Left ventricle myocardium inferior (tissue), 1 donor: ENCODE measurements at regions not wholly inside any gene's neighbourhood (a gene's known extent, or its start where the extent isn't known, plus 50 kb on each side); places are given as distances from the start of the nearest gene placed in this dataset.
A peak's percentile ranks its signal among the peaks of the same experiment; 100 is the strongest.

Source experiments
- DNase-seq: peaks from one replicate; pipeline ENCODE4 v3.0.0-alpha.2; 2020
- H3K27ac ChIP-seq: fragments of 200-600 bp; replicated peaks from 2 replicates; pipeline ENCODE4 v1.8.0; 2021
- H3K27me3 ChIP-seq: fragments of 200-600 bp; 2 replicates; pipeline ENCODE4 v1.8.0; 2021; ENCODE audit warnings: low read depth
- H3K36me3 ChIP-seq: fragments of 200-600 bp; 2 replicates; pipeline ENCODE4 v1.8.0; 2021
- H3K4me1 ChIP-seq: fragments of 200-600 bp; 2 replicates; pipeline ENCODE4 v1.8.0; 2021
- H3K4me3 ChIP-seq: fragments of 200-600 bp; 2 replicates; pipeline ENCODE4 v1.8.0; 2021; ENCODE audit warnings: mild to moderate bottlenecking, moderate library complexity
- H3K9me3 ChIP-seq: fragments of 200-600 bp; replicated peaks from 2 replicates; pipeline ENCODE4 v1.8.0; 2021
- intact Hi-C: fragments of 100-400 bp; cut with micrococcal nuclease; formaldehyde crosslinking; loops from one replicate; pipeline ENCODE4 v1.11.0; 2022
- TF ChIP-seq, protein P1 (sequence below): fragments of 200-600 bp; IDR thresholded peaks from 2 replicates; pipeline ENCODE4 v1.8.0; 2021; ENCODE audit warnings: antibody characterized with exemption, mild to moderate bottlenecking, borderline replicate concordance
- donor health status: DM: no; HTN: yes; CAD: no; lungs with severe emphysema.

DNA sequence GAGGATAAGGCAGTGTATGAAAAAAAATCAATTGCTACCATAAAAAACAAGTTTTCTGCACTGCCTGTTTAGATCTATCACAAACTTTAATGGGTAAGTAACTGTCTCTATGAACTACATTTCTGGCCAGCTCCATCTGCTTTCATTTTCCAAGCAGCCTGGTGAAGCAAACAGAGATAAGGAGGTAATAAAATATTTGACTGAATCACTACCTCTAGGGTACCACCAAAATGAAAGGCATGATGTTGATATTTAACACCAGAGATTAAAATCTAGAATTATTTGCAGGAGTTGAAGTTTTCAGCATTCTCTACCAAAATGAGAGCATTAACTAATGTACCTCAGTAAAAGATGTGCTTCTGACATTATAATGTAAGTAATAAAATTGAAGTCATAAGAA lies 863.5 kb upstream of the MGAT4C start:
- intact Hi-C loops: no loop called here
- DNase-seq: no peak
- TF ChIP-seq, protein P1, sequence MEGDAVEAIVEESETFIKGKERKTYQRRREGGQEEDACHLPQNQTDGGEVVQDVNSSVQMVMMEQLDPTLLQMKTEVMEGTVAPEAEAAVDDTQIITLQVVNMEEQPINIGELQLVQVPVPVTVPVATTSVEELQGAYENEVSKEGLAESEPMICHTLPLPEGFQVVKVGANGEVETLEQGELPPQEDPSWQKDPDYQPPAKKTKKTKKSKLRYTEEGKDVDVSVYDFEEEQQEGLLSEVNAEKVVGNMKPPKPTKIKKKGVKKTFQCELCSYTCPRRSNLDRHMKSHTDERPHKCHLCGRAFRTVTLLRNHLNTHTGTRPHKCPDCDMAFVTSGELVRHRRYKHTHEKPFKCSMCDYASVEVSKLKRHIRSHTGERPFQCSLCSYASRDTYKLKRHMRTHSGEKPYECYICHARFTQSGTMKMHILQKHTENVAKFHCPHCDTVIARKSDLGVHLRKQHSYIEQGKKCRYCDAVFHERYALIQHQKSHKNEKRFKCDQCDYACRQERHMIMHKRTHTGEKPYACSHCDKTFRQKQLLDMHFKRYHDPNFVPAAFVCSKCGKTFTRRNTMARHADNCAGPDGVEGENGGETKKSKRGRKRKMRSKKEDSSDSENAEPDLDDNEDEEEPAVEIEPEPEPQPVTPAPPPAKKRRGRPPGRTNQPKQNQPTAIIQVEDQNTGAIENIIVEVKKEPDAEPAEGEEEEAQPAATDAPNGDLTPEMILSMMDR: no peak
- H3K9me3 ChIP-seq: peaks cover 18% of the 10 kb centered on the region
- H3K4me1 ChIP-seq: peaks cover 5% of the 10 kb centered on the region
- no peak overlapping the region for H3K4me3 ChIP-seq
- H3K36me3 ChIP-seq: no peaks in the 10 kb centered on the region
- H3K27ac ChIP-seq: no peak overlapping the region
- H3K27me3 ChIP-seq: no peaks in the 10 kb centered on the region

DNA sequence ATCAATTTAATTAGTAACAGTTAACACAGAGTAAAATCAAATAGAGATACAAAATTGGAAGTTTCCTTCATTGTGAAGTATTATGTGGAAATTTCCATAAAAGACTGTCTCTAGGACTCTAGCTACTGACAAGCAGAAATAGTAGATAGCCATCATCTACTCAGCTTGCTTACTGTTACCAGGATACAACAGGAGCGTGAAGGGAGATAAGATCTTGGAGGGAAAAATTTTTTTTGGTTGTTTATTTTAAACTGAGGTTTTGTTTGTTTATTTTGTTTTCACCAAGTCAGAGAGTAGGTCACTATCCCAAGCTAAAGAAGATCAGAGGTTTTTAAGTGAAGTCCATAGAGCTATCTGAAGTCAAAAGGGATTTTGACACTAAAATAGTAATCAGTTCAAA lies 861.3 kb upstream of the MGAT4C start:
- Histone ChIP-seq H3K27me3 (no peaks in the 10 kb centered on the region), H3K9me3 (peaks cover 5% of the 10 kb centered on the region), H3K4me1 (peaks cover 5% of the 10 kb centered on the region), H3K27ac (no peak overlapping the region), H3K4me3 (no peak overlapping the region), H3K36me3 (no peaks in the 10 kb centered on the region)
- DNase-seq: no peak
- TF ChIP-seq, protein P1: no peak
- intact Hi-C loops: no loop called here

DNA sequence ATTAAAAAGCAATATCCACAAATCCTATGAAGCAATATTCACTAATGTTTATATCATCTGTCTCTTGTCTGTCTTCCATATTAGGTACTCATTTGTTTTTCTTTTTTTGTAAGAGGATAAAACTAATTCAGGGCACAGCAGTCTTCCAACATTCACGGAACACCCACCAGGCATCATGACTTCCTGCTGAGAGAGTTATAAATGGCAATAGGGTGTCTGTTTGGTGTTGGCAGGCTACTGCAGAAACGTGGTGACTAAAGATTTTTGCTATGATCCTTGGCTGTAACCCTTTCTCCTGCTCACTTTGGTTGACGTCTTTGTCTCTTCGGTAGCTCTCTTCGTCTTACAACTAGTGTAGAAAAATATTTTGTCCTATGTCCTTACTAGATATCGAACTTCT lies 860.6 kb upstream of the MGAT4C start:
- H3K27ac ChIP-seq: peak overlapping the region; percentile 13
- intact Hi-C loops: no loop called here

DNA sequence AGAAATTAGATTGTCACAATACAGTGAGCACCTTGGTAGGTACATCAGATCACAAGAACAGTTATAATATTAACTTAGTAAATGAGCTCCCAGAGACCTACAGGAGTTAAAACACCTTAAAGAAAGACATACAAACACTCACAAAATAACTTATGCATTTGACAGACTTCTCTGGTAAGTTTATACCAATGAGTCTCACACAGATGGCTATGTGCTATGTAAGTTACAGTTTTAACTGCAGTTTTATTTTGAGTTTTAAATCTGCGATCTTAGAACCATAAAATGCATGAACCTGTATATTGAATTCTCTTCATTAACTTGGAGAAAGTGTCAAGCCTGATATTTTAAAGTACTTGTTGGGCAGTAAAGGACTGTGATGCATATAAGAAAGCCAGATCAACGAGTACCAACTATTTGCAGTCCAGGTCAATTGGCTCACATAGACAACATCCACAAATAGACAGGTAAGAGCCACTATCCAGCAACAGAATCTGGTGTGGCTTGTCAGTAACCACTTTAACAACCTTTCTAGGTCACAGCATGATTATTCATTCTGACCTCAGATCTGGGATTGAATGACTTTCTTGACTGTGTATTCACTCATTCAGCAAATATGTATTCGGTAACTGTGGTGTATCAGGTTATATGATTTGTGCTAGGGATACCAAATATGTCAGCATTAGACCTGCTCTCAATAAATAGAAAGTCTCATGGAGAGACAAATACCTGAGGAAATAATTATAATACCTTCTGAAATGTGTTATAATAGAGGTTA lies 856.6 kb upstream of the MGAT4C start:
- H3K36me3 ChIP-seq: no peaks in the 10 kb centered on the region
- TF ChIP-seq, protein P1: no peak
- intact Hi-C loops: no loop called here
- H3K9me3 ChIP-seq: no peaks in the 10 kb centered on the region
- no peaks in the 10 kb centered on the region for H3K27me3 ChIP-seq
- H3K4me3 ChIP-seq: no peak overlapping the region
- DNase-seq: no peak
- no peak overlapping the region for H3K27ac ChIP-seq
- no peaks in the 10 kb centered on the region for H3K4me1 ChIP-seq

More for the DNA sequence above, 860.6 kb upstream of the MGAT4C start:
- Histone ChIP-seq H3K27me3 (no peaks in the 10 kb centered on the region), H3K4me3 (no peak overlapping the region), H3K9me3 (peaks cover 5% of the 10 kb centered on the region), H3K4me1 (peaks cover 5% of the 10 kb centered on the region), H3K36me3 (no peaks in the 10 kb centered on the region)
- DNase-seq: no peak
- TF ChIP-seq, protein P1: no peak

DNA sequence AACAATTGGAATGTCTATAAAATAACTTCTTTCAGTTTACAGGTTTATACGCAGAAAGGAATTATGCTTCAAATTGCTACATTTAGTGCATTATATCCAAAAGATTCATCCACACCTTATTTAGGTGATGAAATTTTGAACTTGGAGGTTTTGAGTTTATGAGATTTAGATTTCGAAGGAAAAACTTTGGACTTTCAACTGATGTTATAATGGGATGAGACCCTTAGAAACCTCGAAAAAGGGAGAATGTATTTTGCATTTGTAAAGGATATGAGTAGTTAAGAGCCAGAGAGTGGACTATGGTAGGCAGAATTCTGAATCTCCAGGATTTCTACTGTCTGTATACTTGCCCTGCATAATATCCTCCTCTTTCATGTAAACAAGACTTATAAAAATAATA lies 851.6 kb upstream of the MGAT4C start:
- intact Hi-C loops: no loop called here
- no peak for DNase-seq
- Histone ChIP-seq H3K4me1 (no peaks in the 10 kb centered on the region), H3K9me3 (no peaks in the 10 kb centered on the region), H3K4me3 (no peak overlapping the region), H3K27ac (no peak overlapping the region), H3K27me3 (no peaks in the 10 kb centered on the region), H3K36me3 (no peaks in the 10 kb centered on the region)
- TF ChIP-seq, protein P1: no peak
